HT-29 (cell line): ENCODE measurements at regions not wholly inside any gene's neighbourhood (a gene's known extent, or its start where the extent isn't known, plus 50 kb on each side); places are given as distances from the start of the nearest gene placed in this dataset.
A peak's percentile ranks its signal among the peaks of the same experiment; 100 is the strongest.
"Not testable (repeated sequence)": the region's sequence is repeated elsewhere in the genome, so short reads cannot be mapped to it uniquely, and the experiment has no call there.

Experiments used
- DNase-seq: peaks from one replicate; pipeline ENCODE4 v3.0.0-alpha.2; 2015; ENCODE audit warnings: low spot score

GRCh38 chr5:167250996-167251395, 1040.4 kb upstream of the WWC1 start:
- no peak for DNase-seq

GRCh38 chr5:167254132-167254531, 1037.3 kb upstream of the WWC1 start:
- DNase-seq, result no peak

- no peak for DNase-seq
Observed at GRCh38 chr5:167255926-167256325, 1035.5 kb upstream of the WWC1 start.

DNA sequence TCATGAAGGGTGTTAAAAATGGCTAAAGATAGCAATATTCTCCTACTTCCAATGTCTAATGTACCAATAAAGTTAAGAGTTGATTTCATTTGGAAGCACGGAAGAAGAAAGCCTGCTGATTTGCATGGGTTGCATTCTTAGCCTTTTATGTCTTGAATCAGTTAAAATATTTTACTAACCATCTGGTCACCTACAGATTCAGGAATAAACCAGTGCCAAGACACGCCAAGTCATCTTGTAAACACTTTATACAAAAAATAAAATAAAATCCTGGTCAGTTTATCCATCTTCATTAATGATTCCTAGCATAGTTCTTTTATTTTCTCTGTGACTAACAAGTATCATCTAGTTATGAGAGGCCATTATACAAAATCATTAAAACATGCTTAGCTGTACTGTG, 1031.6 kb upstream of the WWC1 start:
- DNase-seq, result no peak

DNA sequence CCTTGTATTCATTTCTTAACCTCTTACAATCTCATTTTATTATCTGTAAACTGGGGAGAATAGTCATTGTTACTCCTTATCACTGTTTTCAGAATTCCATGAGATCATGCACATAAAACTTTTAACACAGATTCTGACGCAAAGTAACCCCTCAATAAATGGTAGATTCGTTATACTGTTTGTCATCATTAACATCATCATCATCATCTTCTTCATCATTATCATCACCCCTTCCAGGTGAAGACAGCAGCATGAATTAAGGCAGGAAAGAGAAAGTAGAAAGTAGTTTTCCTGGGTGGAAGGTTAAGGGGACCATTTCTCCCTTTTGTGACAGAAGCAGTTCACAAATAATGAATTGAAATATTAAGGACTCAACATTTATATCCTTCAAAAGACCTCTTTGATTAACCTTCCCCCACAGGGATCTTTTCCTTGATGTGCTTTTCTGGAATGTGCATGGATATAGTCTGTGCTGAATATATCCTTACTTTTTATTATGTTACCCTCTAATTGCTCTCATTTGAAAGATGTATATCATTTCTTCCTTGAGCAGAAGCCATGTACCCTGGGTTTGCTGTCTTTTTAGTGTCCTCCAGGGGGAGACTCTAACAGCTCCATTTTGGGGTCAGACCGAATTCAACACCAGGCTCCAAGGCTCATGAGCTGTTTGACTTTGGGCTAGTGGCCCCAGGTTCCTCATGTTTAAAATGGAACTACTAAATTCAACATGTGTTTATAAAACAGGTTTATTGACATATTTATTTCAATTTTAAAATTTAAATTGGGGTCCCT, 1029.9 kb upstream of the WWC1 start:
- DNase-seq, result peak; percentile 22

DNA sequence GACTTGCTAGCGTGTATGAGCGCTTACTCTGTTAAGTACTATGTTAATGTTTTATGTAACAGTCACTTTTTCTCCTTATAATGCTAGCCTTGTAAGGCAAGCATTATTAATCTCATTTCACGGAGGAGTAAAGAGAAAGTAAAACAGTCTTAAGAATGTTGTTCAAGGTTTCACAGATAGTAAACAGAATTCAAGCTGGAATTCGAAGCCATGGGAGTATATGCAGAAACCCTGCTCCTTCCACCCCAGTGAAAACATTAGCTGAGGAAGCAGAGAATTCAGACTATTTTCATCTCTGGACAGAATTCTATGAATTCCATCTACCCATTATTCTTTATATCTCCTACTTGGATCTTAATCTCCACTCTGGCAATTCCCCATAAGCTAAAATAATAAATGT, 1028.3 kb upstream of the WWC1 start:
- no peak for DNase-seq

- no peak for DNase-seq
Observed at GRCh38 chr5:167264348-167264747, 1027.1 kb upstream of the WWC1 start.

- DNase-seq, result no peak
Observed at GRCh38 chr5:167268337-167268736, 1023.1 kb upstream of the WWC1 start.

GRCh38 chr5:167269146-167269545, 1022.3 kb upstream of the WWC1 start:
- no peak for DNase-seq

- no peak for DNase-seq
Observed at GRCh38 chr5:167271081-167271480, 1020.4 kb upstream of the WWC1 start.

DNA sequence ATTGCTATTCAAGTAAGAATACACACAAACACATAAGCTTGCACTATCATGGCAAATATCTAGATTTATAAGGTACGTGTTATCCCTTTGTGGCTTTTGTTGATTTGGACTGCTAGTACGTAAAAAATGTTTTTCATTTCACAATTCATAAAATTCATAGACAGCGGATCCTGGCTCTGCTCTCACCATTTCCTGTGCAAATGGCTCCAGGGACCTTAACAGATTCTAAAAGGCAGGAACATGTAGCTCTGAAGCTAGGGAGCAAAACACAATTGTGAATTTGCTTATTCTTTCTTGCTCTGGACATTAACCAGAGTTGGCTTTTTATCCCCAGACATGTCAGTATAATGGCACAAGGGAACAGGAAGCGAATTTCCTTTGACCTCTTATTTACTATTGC, 1019.9 kb upstream of the WWC1 start:
- no peak for DNase-seq

GRCh38 chr5:167280111-167280510, 1011.3 kb upstream of the WWC1 start:
- DNase-seq, result no peak

DNA sequence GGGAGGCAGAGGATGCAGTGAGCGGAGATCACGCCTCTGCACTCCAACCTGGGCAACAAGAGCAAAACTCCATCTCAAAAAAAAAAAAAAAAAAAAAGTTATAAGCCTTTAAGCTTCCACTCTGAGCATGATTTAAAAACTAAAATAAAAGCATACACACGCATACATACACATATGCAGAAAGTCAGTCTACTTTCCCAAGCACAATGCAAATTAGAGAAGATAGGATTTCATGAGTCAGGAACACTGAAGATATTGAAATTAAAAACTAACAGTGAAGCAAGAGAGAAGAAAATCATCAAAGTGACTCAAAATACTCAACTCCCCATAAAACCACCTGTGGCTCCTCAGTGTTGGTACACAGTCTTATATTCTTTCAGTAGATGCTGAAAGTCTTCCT, 1009.5 kb upstream of the WWC1 start:
- no peak for DNase-seq

DNA sequence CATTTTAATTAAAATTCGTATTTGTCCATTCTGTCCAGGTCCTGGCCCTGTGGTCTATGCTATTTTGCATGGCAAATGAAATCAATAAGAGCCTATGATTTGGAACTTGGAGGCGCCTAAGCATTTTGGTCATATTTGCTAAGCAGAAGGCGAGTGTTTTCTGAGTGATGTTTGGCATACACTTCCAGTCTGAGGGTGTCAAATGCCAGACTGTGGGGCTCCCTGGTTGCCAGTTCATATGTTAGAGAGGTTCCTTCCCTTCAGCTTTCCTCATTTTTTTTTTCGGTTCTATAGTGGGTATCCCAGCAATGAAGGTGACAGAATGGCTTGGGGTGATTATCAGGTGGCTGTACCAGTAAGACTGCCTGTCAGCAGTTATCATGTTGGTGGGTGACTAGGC, 1007.8 kb upstream of the WWC1 start:
- DNase-seq, result no peak

DNA sequence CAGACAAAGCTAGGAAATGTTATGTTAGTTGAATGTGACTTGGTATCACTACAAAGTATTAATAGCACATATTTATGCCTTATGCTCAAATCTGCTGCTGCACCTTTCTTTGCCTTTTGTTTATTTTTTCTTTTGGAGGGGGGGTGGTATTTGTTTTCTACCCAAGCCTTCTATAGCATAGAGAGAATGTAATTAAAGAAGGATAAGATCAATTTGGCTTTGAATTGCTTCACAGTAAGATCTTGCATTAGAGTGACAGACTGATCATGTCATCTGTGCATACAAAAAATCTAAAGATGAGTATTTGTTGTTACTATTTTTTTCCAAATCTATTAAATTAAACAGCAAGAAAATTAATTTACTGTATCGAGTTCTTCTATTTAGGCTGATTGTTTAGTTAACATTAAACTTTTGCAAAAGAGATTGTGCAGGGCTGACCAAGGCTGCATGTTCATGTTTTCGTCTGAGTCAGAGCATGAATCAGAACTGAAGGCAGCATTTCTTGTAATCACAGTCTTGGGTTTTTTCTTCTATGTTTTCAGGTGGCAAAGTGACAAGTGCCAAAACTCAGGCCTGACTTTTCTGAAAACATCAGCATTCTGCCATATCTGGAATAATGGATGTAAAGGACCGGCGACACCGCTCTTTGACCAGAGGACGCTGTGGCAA, 1007.1 kb upstream of the WWC1 start:
- no peak for DNase-seq

DNA sequence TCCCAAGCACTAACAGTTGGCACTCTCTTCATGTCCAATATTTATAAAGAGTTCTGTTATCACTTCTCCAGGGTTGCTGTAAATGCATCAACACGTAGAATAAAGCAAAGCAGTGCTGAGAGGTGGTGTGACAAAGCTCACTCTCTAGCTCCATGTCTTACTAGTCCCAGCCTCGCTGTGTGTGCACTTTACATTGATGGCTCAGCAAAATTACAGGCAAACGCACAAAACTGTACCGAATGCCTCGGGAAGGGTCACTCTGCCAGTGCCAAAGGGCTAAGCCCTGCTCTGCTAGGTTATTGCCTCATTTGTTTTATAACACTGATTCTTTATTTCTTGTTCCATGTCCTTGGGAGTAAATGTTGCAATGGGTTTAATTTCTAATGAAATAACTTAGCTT, 1005.9 kb upstream of the WWC1 start:
- no peak for DNase-seq

DNA sequence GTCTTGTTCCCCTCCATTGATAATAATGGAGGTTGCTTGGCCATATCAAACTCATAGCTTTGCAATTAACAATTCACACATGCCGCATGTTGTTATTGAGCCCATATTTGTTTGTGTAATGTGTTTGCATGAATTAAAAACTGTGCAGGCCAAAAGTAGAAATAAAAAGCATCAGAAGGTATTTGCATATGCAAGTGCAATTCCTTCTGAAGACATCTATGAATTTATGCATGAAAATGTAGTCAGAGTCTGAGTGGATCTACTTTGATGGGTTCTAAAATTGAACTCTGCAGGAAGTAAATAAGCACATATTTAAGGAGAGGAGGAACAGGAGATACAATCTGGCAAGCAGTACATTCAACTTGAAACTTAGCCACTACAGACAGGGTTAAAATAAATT, 1004.6 kb upstream of the WWC1 start:
- no peak for DNase-seq

DNA sequence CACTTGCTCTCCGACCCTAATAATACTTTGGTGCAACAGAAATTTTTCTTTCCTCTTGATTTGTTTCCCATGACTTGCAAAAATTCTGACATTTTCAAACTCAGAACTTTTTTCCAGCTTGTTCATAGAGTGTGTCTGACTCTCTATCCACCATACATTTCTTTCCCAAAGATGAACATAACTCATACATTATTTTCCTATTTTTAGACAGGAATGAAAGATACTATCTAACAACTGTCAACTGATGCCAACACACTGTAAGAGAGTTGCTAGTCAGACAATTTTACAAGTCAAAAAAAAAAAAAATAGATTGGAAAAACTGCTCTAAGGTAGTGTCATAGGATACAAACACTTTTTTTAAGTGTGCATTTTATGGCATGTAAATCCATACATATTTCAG, 1001.0 kb upstream of the WWC1 start:
- DNase-seq, result no peak

DNA sequence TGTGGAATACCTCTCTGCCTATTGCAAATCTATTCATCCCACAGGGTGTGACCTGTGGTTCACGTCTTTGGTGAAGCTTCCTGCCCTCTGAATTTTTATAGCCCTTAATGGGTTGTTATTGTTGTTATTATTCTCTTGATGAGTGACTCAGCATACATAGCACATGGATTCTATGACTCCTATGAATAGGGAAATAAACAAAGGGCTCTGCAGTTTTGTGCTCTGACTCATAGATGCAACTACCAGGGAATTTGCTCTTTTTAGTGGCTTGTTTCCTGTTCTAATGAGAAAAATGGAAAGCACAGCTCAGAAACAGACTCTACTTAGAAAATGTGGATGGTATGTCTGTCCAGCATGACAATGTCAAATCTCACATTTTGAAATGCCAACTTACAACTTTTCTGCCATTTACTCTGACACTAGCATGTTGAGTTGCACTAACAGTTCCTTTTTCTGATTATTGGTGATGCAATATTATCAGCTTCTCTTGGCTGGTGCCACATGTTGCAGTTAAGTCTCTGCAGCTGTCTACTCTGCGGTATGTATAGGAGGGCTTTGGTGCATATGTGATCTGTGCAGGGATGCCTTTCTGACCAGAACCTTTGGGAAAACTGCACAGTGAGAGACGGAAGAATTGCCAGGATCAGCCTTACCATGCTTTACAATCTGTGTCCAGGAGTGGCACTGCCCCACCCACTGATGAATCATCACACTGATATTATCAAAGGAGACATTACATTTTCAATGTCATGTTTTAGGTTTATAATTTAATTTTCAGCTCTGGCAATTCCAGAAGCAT, 996.4 kb upstream of the WWC1 start:
- peak; percentile 67 for DNase-seq

DNA sequence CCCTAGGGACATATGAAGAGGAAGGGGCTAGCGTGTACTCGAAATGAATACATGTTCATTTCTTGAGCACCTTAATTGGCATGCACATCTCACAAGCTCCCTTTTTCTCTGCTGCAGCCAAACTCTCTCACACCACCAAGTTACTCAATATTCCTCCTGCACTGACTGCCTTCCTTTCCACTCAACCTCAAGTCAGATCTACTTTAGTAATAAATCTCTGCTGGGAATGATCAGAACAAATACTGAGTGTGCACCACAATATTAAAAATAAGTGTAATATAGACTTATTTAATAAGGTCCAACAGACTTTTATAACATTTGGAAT, 995.8 kb upstream of the WWC1 start:
- DNase-seq, result no peak

- DNase-seq, result no peak
Observed at GRCh38 chr5:167296066-167296465, 995.4 kb upstream of the WWC1 start.

DNA sequence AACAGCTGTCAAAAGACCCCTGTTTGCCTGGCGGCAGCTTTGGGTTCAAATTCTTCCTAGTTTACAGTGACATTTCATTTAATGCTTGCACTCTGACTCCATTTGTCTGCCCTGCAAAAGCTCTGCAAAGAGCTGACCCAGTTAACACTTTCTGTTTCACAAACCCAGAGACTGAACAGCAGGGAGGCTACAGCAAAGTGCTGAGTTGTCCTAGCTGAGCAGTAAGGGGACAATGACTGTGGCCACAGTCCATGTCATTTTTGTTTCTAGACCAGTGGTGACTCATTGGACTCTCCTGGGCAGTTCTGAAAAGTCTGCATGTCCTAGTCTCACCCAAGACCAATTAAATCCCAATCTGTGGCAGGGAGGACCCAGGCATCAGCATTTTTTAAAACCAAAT, 994.8 kb upstream of the WWC1 start:
- DNase-seq, result no peak

DNA sequence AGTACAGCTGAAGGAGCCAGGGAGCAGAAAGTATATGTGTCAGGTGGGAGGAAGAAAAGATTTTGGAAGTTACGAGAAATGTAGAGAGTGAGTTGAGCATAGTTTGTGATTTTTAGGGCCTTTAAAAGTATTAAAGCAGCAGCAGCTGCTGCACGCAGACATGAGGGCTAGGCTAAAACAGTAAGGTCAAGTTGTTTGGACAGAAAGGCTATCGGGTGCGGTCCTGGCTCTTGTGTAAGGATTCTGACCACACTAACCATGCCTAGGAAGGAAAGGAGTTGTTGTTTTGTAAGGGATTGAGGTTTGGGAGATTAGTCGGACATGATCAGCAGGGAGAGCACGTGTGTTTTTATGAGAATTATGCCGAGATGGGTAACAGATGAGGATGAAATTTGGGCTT, 991.6 kb upstream of the WWC1 start:
- not testable (repeated sequence) for DNase-seq
